Ishikawa (cell line): ENCODE measurements at regions not wholly inside any gene's neighbourhood (a gene's known extent, or its start where the extent isn't known, plus 50 kb on each side); places are given as distances from the start of the nearest gene placed in this dataset.

Experiments
- CEBPB ChIP-seq: IDR thresholded peaks from 2 replicates; pipeline ENCODE4 v1.6.1; 2012
- CREB1 ChIP-seq: IDR thresholded peaks from 2 replicates; pipeline ENCODE4 v1.6.1; 2012; ENCODE audit warnings: low read depth
- EGR1 ChIP-seq: IDR thresholded peaks from 2 replicates; pipeline ENCODE4 v1.6.1; 2012
- EP300 ChIP-seq: IDR thresholded peaks from 2 replicates; pipeline ENCODE4 v1.6.1; 2012; ENCODE audit warnings: borderline replicate concordance
- FOXM1 ChIP-seq: IDR thresholded peaks from 2 replicates; pipeline ENCODE4 v1.6.1; 2012; ENCODE audit warnings: low read depth, borderline replicate concordance
- NFIC ChIP-seq: IDR thresholded peaks from 2 replicates; pipeline ENCODE4 v1.6.1; 2012
- RAD21 ChIP-seq: IDR thresholded peaks from 2 replicates; pipeline ENCODE4 v1.6.1; 2012; ENCODE audit warnings: low read depth
- TAF1 ChIP-seq: IDR thresholded peaks from 2 replicates; pipeline ENCODE4 v1.6.1; 2012; ENCODE audit warnings: low read depth, mild to moderate bottlenecking
- TCF12 ChIP-seq: IDR thresholded peaks from 2 replicates; pipeline ENCODE4 v1.6.1; 2012; ENCODE audit warnings: low read depth
- TEAD4 ChIP-seq: IDR thresholded peaks from 2 replicates; pipeline ENCODE4 v1.6.1; 2012
- YY1 ChIP-seq: IDR thresholded peaks from 2 replicates; pipeline ENCODE4 v1.6.1; 2012; ENCODE audit warnings: low read depth
- ZBTB7A ChIP-seq: IDR thresholded peaks from 2 replicates; pipeline ENCODE4 v1.6.1; 2012; ENCODE audit warnings: low read depth
- TF ChIP-seq, protein P1 (sequence below): IDR thresholded peaks from 2 replicates; pipeline ENCODE4 v1.6.1; 2012
- TF ChIP-seq, protein P2 (sequence below): IDR thresholded peaks from 2 replicates; pipeline ENCODE4 v1.6.1; 2012; ENCODE audit warnings: low read depth, mild to moderate bottlenecking
- TF ChIP-seq, protein P3 (sequence below): IDR thresholded peaks from 2 replicates; pipeline ENCODE4 v1.6.1; 2012

DNA sequence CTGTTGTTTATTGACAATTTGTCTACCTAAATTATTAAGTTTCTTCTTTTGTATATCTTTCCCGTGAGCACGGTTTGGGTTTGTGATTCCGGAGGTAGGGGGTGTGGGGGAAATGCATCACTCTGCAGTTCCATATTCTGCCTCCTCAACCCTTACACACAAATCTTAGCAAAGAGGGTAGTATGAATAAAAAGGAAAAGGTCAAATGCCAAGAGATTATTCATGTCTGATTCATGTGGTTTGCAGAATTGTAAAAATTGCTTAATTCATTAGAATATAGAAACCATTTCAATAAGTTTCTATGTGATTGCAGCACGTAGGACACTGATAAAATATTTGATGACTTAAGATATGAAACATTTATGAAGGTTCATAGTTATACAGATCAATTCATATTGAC is 601.9 kb downstream of the SEMA5A start:
- TF ChIP-seq TAF1 = no peak
- TF ChIP-seq, protein P1, sequence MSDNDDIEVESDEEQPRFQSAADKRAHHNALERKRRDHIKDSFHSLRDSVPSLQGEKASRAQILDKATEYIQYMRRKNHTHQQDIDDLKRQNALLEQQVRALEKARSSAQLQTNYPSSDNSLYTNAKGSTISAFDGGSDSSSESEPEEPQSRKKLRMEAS = no peak
- no peak for TF ChIP-seq ZBTB7A
- no peak for TF ChIP-seq FOXM1
- TF ChIP-seq, protein P2, sequence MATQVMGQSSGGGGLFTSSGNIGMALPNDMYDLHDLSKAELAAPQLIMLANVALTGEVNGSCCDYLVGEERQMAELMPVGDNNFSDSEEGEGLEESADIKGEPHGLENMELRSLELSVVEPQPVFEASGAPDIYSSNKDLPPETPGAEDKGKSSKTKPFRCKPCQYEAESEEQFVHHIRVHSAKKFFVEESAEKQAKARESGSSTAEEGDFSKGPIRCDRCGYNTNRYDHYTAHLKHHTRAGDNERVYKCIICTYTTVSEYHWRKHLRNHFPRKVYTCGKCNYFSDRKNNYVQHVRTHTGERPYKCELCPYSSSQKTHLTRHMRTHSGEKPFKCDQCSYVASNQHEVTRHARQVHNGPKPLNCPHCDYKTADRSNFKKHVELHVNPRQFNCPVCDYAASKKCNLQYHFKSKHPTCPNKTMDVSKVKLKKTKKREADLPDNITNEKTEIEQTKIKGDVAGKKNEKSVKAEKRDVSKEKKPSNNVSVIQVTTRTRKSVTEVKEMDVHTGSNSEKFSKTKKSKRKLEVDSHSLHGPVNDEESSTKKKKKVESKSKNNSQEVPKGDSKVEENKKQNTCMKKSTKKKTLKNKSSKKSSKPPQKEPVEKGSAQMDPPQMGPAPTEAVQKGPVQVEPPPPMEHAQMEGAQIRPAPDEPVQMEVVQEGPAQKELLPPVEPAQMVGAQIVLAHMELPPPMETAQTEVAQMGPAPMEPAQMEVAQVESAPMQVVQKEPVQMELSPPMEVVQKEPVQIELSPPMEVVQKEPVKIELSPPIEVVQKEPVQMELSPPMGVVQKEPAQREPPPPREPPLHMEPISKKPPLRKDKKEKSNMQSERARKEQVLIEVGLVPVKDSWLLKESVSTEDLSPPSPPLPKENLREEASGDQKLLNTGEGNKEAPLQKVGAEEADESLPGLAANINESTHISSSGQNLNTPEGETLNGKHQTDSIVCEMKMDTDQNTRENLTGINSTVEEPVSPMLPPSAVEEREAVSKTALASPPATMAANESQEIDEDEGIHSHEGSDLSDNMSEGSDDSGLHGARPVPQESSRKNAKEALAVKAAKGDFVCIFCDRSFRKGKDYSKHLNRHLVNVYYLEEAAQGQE = no peak

DNA sequence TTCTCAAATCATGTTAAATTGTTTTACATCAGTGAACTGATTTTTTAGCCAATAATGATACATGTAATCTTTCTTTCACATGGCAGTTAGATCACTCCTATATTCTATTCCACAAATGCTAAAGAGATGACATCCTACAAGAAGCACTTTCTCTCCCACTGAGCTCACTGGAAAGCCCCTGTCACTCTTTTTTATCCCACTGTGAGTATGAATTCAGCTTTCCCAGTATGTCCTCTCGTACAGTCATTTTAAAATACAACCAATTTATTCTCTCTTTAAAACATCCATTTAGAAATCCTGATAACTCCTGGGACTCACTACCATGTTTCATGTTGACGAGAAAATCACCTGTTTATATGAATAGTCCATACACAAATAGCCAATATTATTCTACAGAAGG is 599.9 kb downstream of the SEMA5A start:
- TF ChIP-seq, protein P2 = no peak
- TF ChIP-seq, protein P1 = no peak
- TF ChIP-seq TAF1 = no peak
- TF ChIP-seq EGR1 = no peak
- TF ChIP-seq FOXM1 = no peak
- TF ChIP-seq, protein P3, sequence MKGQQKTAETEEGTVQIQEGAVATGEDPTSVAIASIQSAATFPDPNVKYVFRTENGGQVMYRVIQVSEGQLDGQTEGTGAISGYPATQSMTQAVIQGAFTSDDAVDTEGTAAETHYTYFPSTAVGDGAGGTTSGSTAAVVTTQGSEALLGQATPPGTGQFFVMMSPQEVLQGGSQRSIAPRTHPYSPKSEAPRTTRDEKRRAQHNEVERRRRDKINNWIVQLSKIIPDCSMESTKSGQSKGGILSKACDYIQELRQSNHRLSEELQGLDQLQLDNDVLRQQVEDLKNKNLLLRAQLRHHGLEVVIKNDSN = no peak

DNA sequence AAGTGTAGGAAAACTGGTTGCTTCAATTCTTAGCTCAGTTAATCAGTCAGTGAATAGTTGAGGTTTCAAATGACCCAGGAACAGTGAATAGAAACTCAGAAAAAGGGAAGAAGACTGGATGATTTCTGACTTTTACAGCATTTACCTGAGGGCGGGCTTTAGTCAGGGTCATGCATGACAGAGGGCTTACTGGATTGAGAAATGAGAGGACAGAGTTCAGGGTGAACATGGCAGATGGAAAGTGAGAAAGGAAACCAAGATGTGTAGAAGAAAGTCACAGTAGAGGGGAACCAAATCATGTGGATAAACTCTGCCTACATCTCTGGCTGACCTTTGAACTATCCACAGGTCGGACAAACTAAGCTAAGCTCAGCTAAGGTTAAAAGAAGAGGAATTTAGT is 596.0 kb downstream of the SEMA5A start:
- TF ChIP-seq ZBTB7A = no peak
- TF ChIP-seq, protein P1 = no peak
- no peak for TF ChIP-seq NFIC
- no peak for TF ChIP-seq TCF12
- no peak for TF ChIP-seq TAF1
- TF ChIP-seq, protein P3 = no peak
- TF ChIP-seq RAD21 = no peak
- no peak for TF ChIP-seq TEAD4
- no peak for TF ChIP-seq CEBPB
- no peak for TF ChIP-seq CREB1

DNA sequence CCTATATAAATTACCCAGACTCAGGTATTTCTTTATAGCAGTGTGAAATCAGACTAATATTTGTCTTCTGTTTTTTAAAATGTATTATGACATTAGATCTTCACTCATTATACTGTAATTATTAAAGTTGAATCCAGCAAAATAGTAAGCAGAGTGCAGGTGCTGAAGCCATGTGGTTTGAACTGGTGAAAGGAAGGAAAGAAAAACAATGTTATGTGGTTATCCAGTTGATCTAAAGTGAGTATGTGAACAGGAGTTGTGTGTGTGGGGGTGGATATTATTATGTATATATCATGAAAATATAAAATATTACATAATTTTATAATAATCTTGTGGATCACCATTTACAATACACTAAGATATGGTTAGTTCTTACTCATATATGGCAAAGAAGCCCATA is 593.7 kb downstream of the SEMA5A start:
- TF ChIP-seq CEBPB = no peak
- no peak for TF ChIP-seq ZBTB7A
- no peak for TF ChIP-seq RAD21
- TF ChIP-seq NFIC = no peak
- no peak for TF ChIP-seq FOXM1
- no peak for TF ChIP-seq TCF12
- TF ChIP-seq TAF1 = no peak
- TF ChIP-seq, protein P2 = no peak
- no peak for TF ChIP-seq YY1
- no peak for TF ChIP-seq TEAD4
- TF ChIP-seq, protein P1 = no peak
- TF ChIP-seq CREB1 = no peak
- TF ChIP-seq EP300 = no peak
- no peak for TF ChIP-seq EGR1
- TF ChIP-seq, protein P3 = no peak

DNA sequence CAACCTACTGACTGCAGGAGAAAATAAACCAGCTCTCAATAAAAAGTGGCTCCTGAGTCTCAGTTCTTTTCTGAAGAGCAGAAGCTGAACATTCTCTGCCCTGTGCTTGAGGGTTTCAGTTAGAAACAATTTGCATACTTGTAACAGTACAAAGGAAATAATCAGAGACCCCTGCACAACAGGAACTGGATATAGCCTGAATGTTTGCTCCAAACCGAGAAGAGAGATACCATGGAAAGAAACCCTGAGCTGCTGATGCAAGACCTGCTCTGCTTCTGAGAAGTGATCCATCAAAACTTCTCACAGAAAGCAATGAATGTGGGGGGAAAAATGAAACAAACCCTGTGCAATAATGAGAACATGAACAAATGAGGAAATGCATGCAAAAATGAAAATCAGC is 592.9 kb downstream of the SEMA5A start:
- TF ChIP-seq TEAD4 (no peak), NFIC (no peak), EP300 (no peak), RAD21 (no peak), ZBTB7A (no peak), TCF12 (no peak), CREB1 (no peak), EGR1 (no peak), YY1 (no peak), TAF1 (no peak), FOXM1 (no peak), CEBPB (no peak)
- TF ChIP-seq, protein P3 = no peak
- TF ChIP-seq, protein P2 = no peak
- TF ChIP-seq, protein P1 = no peak
